ENCODE measurements at regions not wholly inside any gene's neighbourhood (a gene's known extent, or its start where the extent isn't known, plus 50 kb on each side); places are given as distances from the start of the nearest gene placed in this dataset.

DNA sequence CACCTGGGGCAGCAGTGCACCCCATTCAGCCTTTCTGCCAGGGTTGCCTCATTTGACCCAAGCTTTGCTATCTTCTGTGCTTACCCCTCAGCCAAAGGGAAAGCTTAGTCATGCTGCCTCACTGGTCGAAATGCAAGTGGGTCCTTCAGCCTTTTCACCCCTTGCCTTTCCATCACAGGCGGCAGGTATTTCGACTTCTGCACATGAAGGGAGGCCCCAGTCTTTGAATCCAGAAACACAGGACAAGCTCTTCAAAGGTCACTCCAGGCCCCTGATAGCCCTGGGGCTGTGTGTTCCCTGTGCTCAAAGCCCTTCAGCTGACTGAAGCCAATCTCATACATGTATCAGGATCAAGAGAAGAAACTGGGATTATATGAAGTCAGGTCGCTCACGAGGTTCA is 129.7 kb downstream of the SNX19 start:
- TF ChIP-seq, protein P1, sequence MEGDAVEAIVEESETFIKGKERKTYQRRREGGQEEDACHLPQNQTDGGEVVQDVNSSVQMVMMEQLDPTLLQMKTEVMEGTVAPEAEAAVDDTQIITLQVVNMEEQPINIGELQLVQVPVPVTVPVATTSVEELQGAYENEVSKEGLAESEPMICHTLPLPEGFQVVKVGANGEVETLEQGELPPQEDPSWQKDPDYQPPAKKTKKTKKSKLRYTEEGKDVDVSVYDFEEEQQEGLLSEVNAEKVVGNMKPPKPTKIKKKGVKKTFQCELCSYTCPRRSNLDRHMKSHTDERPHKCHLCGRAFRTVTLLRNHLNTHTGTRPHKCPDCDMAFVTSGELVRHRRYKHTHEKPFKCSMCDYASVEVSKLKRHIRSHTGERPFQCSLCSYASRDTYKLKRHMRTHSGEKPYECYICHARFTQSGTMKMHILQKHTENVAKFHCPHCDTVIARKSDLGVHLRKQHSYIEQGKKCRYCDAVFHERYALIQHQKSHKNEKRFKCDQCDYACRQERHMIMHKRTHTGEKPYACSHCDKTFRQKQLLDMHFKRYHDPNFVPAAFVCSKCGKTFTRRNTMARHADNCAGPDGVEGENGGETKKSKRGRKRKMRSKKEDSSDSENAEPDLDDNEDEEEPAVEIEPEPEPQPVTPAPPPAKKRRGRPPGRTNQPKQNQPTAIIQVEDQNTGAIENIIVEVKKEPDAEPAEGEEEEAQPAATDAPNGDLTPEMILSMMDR (IDR thresholded peaks at IDR 0.05; ENCODE audit: low read depth, low read length, missing input control), result no peak
- TF ChIP-seq YY1 (IDR thresholded peaks at IDR 0.05) (no peak), GABPA (IDR thresholded peaks at IDR 0.05 in 1 of 2, conservative IDR thresholded peaks at IDR 0.05 in 1 of 2) (no peak), JUND (IDR thresholded peaks at IDR 0.05) (no peak), RAD21 (IDR thresholded peaks at IDR 0.05) (no peak)
